ENCODE measurements at regions not wholly inside any gene's neighbourhood (a gene's known extent, or its start where the extent isn't known, plus 50 kb on each side); places are given as distances from the start of the nearest gene placed in this dataset.

DNA sequence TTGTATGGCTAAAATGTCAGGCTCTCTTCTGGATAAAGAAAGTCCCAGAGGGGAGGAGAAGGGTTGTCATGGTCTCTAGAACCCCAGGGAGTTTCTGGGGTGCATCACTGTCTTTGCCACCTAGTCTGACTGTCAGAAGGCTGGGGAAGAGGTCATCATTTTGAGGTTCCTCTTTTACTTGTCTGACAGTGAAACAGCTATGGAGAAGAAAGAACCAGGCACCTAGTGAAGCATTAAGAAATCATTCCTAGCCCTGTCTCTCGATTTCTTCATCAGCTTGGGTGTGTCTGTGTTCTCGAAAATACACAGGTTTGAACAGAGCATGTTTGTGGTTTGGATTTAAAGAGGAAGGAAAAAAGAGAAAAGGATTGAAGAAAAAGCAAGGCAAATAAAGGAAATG lies 158.7 kb upstream of the LRIG3 start:
- TF ChIP-seq, protein P1, sequence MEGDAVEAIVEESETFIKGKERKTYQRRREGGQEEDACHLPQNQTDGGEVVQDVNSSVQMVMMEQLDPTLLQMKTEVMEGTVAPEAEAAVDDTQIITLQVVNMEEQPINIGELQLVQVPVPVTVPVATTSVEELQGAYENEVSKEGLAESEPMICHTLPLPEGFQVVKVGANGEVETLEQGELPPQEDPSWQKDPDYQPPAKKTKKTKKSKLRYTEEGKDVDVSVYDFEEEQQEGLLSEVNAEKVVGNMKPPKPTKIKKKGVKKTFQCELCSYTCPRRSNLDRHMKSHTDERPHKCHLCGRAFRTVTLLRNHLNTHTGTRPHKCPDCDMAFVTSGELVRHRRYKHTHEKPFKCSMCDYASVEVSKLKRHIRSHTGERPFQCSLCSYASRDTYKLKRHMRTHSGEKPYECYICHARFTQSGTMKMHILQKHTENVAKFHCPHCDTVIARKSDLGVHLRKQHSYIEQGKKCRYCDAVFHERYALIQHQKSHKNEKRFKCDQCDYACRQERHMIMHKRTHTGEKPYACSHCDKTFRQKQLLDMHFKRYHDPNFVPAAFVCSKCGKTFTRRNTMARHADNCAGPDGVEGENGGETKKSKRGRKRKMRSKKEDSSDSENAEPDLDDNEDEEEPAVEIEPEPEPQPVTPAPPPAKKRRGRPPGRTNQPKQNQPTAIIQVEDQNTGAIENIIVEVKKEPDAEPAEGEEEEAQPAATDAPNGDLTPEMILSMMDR (IDR thresholded peaks at IDR 0.05), result no peak
- no peak for TF ChIP-seq POLR2A (IDR thresholded peaks at IDR 0.05)

Data from Peyer's patch (tissue), 4 donors.